Mesendoderm (in vitro differentiated cells): ENCODE measurements at regions not wholly inside any gene's neighbourhood (a gene's known extent, or its start where the extent isn't known, plus 50 kb on each side); places are given as distances from the start of the nearest gene placed in this dataset.
"Not testable (repeated sequence)": the region's sequence is repeated elsewhere in the genome, so short reads cannot be mapped to it uniquely, and the experiment has no call there.

Experiments
- DNase-seq: peaks from one replicate; pipeline ENCODE4 v3.0.0; 2013
- H2AK5ac ChIP-seq: 2 replicates; pipeline ENCODE4 v1.6.1; 2013; ENCODE audit warnings: low read length, inconsistent platforms
- H2BK120ac ChIP-seq: 2 replicates; pipeline ENCODE4 v1.6.1; 2013; ENCODE audit warnings: low read depth, mild to moderate bottlenecking, low read length, moderate library complexity, mixed read lengths
- H2BK15ac ChIP-seq: replicated peaks from 2 replicates; pipeline ENCODE4 v1.6.1; 2013; ENCODE audit warnings: low read depth, mild to moderate bottlenecking, moderate library complexity
- H2BK5ac ChIP-seq: 2 replicates; pipeline ENCODE4 v1.6.1; 2013; ENCODE audit warnings: low read length, inconsistent platforms
- H3K18ac ChIP-seq: 2 replicates; pipeline ENCODE4 v1.6.1; 2013; ENCODE audit warnings: mild to moderate bottlenecking, low read length, mixed read lengths
- H3K23ac ChIP-seq: one replicate; pipeline ENCODE4 v1.6.1; 2013; ENCODE audit warnings: low read length
- H3K27ac ChIP-seq: 2 replicates; pipeline ENCODE4 v1.5.1; 2013; ENCODE audit warnings: low read depth, mild to moderate bottlenecking, inconsistent platforms, low read length, moderate library complexity
- H3K27me3 ChIP-seq: 2 replicates; pipeline ENCODE4 v1.6.1; 2013; ENCODE audit warnings: low read length, control low read depth, mild to moderate bottlenecking, inconsistent platforms; ENCODE audit not compliant: insufficient read depth, poor library complexity
- H3K36me3 ChIP-seq: 2 replicates; pipeline ENCODE4 v1.6.1; 2013; ENCODE audit warnings: low read length, inconsistent platforms; ENCODE audit not compliant: control insufficient read depth, insufficient read depth
- H3K4ac ChIP-seq: one replicate; pipeline ENCODE4 v1.6.1; 2013; ENCODE audit warnings: low read depth, mild to moderate bottlenecking, low read length, moderate library complexity
- H3K4me1 ChIP-seq: 2 replicates; pipeline ENCODE4 v1.6.1; 2013; ENCODE audit warnings: low read depth, low read length, inconsistent platforms; ENCODE audit not compliant: control insufficient read depth
- H3K4me2 ChIP-seq: 2 replicates; pipeline ENCODE4 v1.6.1; 2013; ENCODE audit warnings: low read length
- H3K4me3 ChIP-seq: 2 replicates; pipeline ENCODE4 v1.5.1; 2013; ENCODE audit warnings: mild to moderate bottlenecking, low read length
- H3K56ac ChIP-seq: one replicate; pipeline ENCODE4 v1.6.1; 2013; ENCODE audit warnings: low read length
- H3K79me1 ChIP-seq: 2 replicates; pipeline ENCODE4 v1.6.1; 2013; ENCODE audit warnings: low read length, inconsistent platforms
- H3K79me2 ChIP-seq: 2 replicates; pipeline ENCODE4 v1.6.1; 2013; ENCODE audit warnings: mild to moderate bottlenecking, low read length; ENCODE audit not compliant: control insufficient read depth, insufficient read depth
- H3K9ac ChIP-seq: 2 replicates; pipeline ENCODE4 v1.6.1; 2013; ENCODE audit warnings: low read length, inconsistent platforms
- H4K5ac ChIP-seq: one replicate; pipeline ENCODE4 v1.6.1; 2013; ENCODE audit warnings: low read length
- H4K8ac ChIP-seq: one replicate; pipeline ENCODE4 v1.6.1; 2013; ENCODE audit warnings: low read depth, mild to moderate bottlenecking, control low read depth, low read length, moderate library complexity
- WGBS: extraction: QIAGEN DNeasy Blood & Tissue Kit; methylation state at CpG from one replicate; pipeline ENCODE4 v1.1.7; 2013; ENCODE audit warnings: low lambda C conversion rate, missing lambda C conversion rate; ENCODE audit not compliant: insufficient coverage; ENCODE audit errors: extremely low coverage; 5-methylcytosine and 5-hydroxymethylcytosine counted together

DNA sequence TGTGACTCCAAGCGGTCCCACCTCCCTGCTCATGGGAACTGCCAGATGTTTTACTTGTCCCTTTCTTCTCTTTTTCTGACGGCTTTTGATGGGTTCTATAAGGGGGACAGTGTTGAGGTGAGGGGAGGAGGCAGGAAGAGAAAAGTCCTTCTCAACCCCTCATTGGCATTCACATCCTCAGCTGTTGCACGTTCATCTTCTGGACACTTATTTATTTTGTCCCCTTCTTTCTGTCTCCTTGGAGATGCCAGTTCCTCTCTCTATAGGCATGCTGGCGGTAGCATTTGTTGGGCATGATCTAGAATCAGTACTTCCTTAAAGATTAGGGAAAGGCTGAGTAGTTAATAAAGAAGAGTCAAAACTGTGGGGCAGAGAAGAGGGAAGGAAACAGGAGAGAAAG is 99.0 kb upstream of the KLHL14 start:
- H3K56ac ChIP-seq = no peak overlapping the region
- H3K36me3 ChIP-seq = no peaks in the 10 kb centered on the region
- DNase-seq = no peak
- WGBS = no CpG with 5 or more reads among the region's 4 CpGs
- H3K4ac ChIP-seq = no peak overlapping the region
- no peak overlapping the region for H3K4me3 ChIP-seq
- H3K79me1 ChIP-seq = no peaks in the 10 kb centered on the region
- H3K27me3 ChIP-seq = no peaks in the 10 kb centered on the region
- no peak overlapping the region for H3K27ac ChIP-seq
- H3K79me2 ChIP-seq = no peaks in the 10 kb centered on the region
- no peak overlapping the region for H4K5ac ChIP-seq
- H2AK5ac ChIP-seq = no peak overlapping the region
- no peak overlapping the region for H2BK15ac ChIP-seq
- no peak overlapping the region for H4K8ac ChIP-seq
- H2BK5ac ChIP-seq = no peak overlapping the region
- H3K4me2 ChIP-seq = no peak overlapping the region
- H2BK120ac ChIP-seq = no peak overlapping the region
- H3K23ac ChIP-seq = no peak overlapping the region
- H3K9ac ChIP-seq = no peak overlapping the region
- peaks cover 6% of the 10 kb centered on the region for H3K4me1 ChIP-seq
- no peak overlapping the region for H3K18ac ChIP-seq

DNA sequence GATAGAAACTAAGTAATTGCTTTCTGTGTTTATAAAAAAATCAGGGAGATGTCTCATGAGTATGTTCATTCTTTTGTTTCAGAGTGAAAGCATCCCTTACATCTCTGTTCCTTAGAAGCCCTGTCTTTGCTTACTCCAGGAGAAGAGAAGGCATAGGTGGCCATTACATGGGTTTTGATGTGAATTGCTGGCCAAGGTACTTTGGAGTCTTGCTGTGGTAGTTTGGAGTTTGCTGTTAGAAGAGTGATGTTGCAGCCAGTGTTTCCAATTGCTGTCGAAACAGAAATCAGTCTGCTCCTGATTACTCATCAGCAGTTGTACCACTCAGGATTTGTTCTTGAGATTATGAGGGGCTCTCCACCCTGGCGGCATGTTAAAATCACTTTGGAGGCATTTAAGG is 97.8 kb upstream of the KLHL14 start:
- Histone ChIP-seq H2AK5ac (no peak overlapping the region), H4K8ac (no peak overlapping the region), H3K23ac (no peak overlapping the region), H3K9ac (no peak overlapping the region), H3K4me1 (peaks cover 6% of the 10 kb centered on the region), H3K18ac (no peak overlapping the region), H3K4me3 (no peak overlapping the region), H3K27me3 (no peaks in the 10 kb centered on the region), H3K36me3 (no peaks in the 10 kb centered on the region), H3K79me2 (no peaks in the 10 kb centered on the region), H3K56ac (no peak overlapping the region), H3K27ac (no peak overlapping the region), H4K5ac (no peak overlapping the region), H2BK120ac (no peak overlapping the region), H2BK15ac (no peak overlapping the region), H3K4ac (no peak overlapping the region), H3K4me2 (no peak overlapping the region), H2BK5ac (no peak overlapping the region), H3K79me1 (no peaks in the 10 kb centered on the region)
- no peak for DNase-seq
- WGBS = no CpG with 5 or more reads among the region's 2 CpGs

GRCh38 chr18:32868406-32868805 is 95.6 kb upstream of the KLHL14 start:
- Histone ChIP-seq H3K18ac (no peak overlapping the region), H3K4me2 (no peak overlapping the region), H2BK120ac (no peak overlapping the region), H2AK5ac (no peak overlapping the region), H3K9ac (no peak overlapping the region), H4K5ac (no peak overlapping the region), H3K4ac (no peak overlapping the region), H3K27ac (no peak overlapping the region), H2BK15ac (no peak overlapping the region), H2BK5ac (no peak overlapping the region), H3K27me3 (no peaks in the 10 kb centered on the region), H3K23ac (no peak overlapping the region), H4K8ac (no peak overlapping the region), H3K4me1 (peaks cover 6% of the 10 kb centered on the region), H3K79me2 (no peaks in the 10 kb centered on the region), H3K36me3 (no peaks in the 10 kb centered on the region), H3K56ac (no peak overlapping the region), H3K79me1 (no peaks in the 10 kb centered on the region), H3K4me3 (no peak overlapping the region)
- peak; percentile 31 for DNase-seq
- no CpG with 5 or more reads among the region's 7 CpGs for WGBS

DNA sequence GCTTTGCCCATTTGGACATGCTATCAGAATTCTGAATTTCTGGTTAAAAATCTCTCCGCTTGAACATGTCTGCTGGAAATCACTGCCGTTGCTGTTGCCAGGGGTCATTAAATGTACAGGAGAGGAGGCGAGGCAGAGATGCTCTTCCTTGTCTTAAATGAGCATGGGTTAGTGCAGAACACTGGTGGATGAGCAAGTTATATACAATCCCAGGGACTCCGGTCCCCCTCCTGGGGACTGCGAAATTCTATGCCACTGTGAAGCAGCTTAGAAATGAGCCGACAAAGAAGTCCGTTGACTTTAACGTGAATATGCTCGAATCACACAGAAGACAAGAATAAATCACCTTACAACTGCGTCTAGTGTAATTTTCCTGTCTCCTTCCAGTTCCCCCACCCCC is 95.1 kb upstream of the KLHL14 start:
- Histone ChIP-seq H3K4me2 (no peak overlapping the region), H3K79me2 (no peaks in the 10 kb centered on the region), H3K18ac (no peak overlapping the region), H4K5ac (no peak overlapping the region), H4K8ac (no peak overlapping the region), H3K4me3 (no peak overlapping the region), H3K56ac (no peak overlapping the region), H3K23ac (no peak overlapping the region), H2BK15ac (no peak overlapping the region), H3K27ac (no peak overlapping the region), H3K4ac (no peak overlapping the region), H3K4me1 (peaks cover 6% of the 10 kb centered on the region), H3K36me3 (no peaks in the 10 kb centered on the region), H2BK5ac (no peak overlapping the region), H3K79me1 (no peaks in the 10 kb centered on the region), H3K27me3 (no peaks in the 10 kb centered on the region), H2BK120ac (no peak overlapping the region), H3K9ac (no peak overlapping the region), H2AK5ac (no peak overlapping the region)
- DNase-seq = no peak
- no CpG with 5 or more reads among the region's 10 CpGs for WGBS

DNA sequence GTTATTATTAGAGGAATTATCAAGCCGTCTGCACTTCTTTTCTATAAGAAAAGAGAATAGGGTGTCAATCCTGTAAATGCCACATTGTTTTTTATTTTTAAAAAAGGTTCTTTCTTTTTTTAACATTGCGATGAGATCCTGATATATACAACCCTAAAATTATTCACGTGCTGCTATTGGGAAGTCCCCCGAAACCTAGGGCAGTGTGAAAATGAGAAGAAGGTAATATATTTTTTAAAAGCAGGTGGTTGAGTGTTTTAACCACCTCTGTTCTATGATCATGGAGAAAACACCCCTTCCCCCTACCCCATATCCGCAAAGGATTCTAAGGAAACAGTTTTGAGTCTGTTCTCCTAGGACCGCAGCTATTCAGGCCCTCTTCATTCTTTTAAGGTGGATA is 94.5 kb upstream of the KLHL14 start:
- peaks cover 6% of the 10 kb centered on the region for H3K4me1 ChIP-seq
- no peak overlapping the region for H3K4me3 ChIP-seq
- H3K4me2 ChIP-seq = no peak overlapping the region
- H3K27me3 ChIP-seq = no peaks in the 10 kb centered on the region
- H3K4ac ChIP-seq = no peak overlapping the region
- H3K23ac ChIP-seq = no peak overlapping the region
- H3K9ac ChIP-seq = no peak overlapping the region
- no CpG with 5 or more reads among the region's 6 CpGs for WGBS
- H2AK5ac ChIP-seq = no peak overlapping the region
- no peak for DNase-seq
- no peak overlapping the region for H2BK5ac ChIP-seq
- H3K79me2 ChIP-seq = no peaks in the 10 kb centered on the region
- no peak overlapping the region for H4K5ac ChIP-seq
- no peak overlapping the region for H3K27ac ChIP-seq
- no peak overlapping the region for H3K18ac ChIP-seq
- no peak overlapping the region for H4K8ac ChIP-seq
- H3K36me3 ChIP-seq = no peaks in the 10 kb centered on the region
- H3K79me1 ChIP-seq = no peaks in the 10 kb centered on the region
- no peak overlapping the region for H3K56ac ChIP-seq
- no peak overlapping the region for H2BK120ac ChIP-seq
- H2BK15ac ChIP-seq = no peak overlapping the region

DNA sequence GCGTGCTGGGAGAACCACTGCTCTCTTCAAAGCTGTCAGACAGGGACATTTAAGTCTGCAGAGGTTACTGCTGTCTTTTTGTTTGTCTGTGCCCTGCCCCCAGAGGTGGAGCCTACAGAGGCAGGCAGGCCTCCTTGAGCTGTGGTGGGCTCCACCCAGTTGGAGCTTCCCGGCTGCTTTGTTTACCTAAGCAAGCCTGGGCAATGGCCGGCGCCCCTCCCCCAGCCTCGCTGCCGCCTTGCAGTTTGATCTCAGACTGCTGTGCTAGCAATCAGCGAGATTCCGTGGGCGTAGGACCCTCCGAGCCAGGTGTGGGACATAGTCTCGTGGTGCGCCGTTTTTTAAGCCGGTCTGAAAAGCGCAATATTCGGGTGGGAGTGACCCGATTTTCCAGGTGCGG is 89.2 kb upstream of the KLHL14 start:
- H3K4me2 ChIP-seq, H3K36me3 ChIP-seq, H3K27ac ChIP-seq, H2BK120ac ChIP-seq, H3K4me3 ChIP-seq, H3K56ac ChIP-seq, H3K9ac ChIP-seq, H3K18ac ChIP-seq, H2BK5ac ChIP-seq, DNase-seq, H3K79me1 ChIP-seq, H2AK5ac ChIP-seq, H3K4me1 ChIP-seq, H2BK15ac ChIP-seq, H3K27me3 ChIP-seq, H3K79me2 ChIP-seq, H3K4ac ChIP-seq, H4K8ac ChIP-seq, H4K5ac ChIP-seq, H3K23ac ChIP-seq: not testable (repeated sequence)
- WGBS = no CpG with 5 or more reads among the region's 18 CpGs
